ENCODE measurements at regions not wholly inside any gene's neighbourhood (a gene's known extent, or its start where the extent isn't known, plus 50 kb on each side); places are given as distances from the start of the nearest gene placed in this dataset.

- TF ChIP-seq CTCF (IDR thresholded peaks at IDR 0.05) (no peak), POLR2A (IDR thresholded peaks at IDR 0.05) (no peak)
These were observed 57.8 kb upstream of the NDST4 start for GRCh38 chr4:115171220-115171619.
